GM18870 (cell line): ENCODE measurements at regions not wholly inside any gene's neighbourhood (a gene's known extent, or its start where the extent isn't known, plus 50 kb on each side); places are given as distances from the start of the nearest gene placed in this dataset.

Experiments
- ATAC-seq: cut with Tn5 transposase; IDR thresholded peaks from one replicate; pipeline ENCODE4 v1.9.1; 2021; ENCODE audit warnings: moderate library complexity; ENCODE audit not compliant: unreplicated experiment

DNA sequence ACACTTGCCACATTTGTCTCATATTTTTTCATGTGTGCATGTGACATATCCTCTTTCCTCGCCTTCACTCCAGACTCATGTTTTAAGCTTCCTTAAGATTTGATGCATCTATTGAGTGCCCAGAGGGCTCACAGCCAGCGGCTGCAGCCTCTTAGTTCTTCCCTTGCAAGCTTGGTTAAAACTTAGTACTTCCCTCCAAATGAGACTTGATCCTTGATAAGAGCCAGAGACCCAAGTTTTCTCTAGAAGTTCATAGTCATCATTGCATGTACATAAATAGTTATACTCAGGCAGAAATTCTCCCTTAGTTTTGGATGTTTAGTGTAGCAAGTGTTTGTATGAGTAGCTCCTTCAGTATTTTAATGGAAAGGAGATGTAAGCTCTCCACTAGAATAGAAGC is 337.6 kb upstream of the B3GALT2 start:
- no peak for ATAC-seq

DNA sequence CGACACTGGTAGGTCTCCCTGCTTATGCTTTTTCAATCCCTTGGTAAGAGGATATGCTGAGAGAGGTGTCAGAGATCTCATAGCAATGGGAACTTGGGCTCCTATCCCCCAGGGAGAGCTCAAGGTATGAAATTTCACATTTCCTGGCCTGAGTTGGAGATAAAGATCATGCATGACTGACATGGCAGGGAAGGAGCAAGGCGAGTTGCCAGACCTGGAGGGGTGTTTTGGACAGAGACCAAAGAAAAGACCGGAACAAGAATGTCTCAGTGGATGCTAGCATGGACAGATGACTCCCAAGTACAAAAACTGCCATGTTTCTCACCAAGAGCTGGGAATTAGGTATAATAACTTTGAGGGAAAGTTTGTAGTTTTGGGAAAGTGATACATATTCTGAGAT is 334.1 kb upstream of the B3GALT2 start:
- no peak for ATAC-seq

DNA sequence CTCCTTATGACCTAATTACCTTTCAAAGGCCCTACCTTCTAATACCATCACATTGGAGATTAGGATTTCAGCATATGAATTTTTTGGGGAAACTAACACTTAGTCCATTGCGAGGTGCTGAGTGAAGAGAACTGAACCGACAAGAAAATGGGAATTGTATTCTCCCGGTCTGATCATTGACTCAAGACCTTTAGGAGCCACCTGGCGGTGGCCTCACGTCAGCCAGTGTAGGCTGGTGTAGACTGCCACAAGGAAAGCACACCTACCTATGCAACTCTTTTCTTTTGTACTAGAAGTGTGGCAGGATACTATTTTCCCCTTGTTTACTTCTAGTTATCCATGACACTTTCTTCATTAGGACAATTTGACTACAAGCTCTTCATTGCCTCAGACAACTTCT is 333.5 kb upstream of the B3GALT2 start:
- no peak for ATAC-seq

DNA sequence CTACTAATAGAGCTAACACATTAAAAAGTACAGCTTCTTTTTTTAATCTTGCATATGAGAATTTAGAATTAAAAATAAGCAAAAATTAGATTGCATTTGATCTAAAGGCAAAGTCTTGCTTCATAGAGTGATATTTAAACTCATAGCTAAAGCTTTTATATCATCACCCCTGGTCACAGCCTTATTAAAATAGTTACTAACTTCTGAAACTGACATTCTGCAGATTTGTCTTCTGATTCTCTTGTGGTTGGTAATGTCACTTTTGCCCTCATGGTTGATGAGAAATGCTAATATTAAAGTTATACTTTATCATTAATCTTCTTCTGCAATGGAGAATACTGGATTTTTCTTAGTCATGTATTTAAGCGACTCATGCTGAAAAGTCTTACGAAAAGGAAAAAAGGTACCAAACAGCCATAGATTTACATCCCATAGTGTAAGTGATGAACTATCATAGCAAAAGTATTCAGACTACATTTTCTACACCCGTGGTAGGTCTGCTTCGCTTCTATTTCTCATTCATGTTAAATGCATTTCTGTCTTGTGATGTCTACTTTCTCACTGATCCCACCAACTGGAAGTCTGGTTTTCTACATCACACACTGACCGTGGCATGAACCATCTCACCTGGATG is 330.5 kb upstream of the B3GALT2 start:
- no peak for ATAC-seq

DNA sequence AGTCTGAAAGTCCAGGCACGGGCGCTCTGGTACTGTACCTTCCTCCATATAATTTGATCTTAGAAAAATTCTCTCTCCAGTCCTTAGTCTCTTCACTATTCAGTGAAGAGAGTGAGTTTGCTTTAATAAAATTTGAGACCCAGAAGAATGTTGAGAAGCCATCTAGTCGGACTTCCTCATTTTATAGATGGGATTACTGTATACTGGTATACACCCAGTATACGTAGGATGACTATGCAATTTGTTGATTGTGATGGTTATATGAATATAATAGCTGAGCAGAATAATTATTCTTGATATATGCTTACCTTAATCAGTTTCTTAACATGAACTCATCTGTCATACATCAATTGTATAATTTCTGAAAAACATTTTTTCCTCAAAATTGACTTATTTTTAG is 328.0 kb upstream of the B3GALT2 start:
- no peak for ATAC-seq

DNA sequence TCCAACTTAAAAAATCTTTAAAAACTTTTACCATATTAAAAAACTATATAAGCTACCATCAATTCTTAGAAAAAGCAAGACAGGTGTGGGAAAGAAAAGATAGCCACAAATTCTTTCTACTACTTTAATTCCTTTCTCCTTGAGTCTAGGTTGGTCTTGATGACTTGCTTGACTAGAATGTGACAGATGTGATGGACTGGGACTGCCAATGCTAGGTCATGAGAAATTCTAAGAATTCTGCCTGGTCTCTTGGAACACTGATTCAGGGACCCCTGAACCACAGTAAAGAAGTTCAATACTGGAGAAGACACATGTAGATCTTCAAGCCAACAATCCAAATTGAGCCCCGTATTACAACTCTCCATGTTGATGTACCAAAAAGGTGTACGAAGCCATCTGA is 326.6 kb upstream of the B3GALT2 start:
- no peak for ATAC-seq

DNA sequence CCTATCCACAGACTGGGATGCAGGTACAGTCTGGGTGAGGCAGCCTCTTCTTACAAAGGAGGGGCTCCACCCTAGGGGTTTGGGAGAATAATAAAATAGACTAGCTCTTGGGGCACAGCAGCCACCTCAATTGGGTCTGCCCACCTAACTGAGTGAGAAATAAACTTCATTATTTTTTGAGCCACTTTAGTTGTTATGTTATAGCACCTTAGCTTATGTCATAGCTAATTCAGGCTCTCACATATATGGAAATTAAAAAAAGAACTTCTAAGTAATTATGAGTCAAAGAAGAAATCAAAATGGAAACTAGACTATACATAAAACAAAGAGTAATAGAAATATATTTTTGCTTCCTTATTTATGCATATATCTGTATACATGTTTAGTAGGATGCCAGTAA is 318.5 kb upstream of the B3GALT2 start:
- no peak for ATAC-seq

DNA sequence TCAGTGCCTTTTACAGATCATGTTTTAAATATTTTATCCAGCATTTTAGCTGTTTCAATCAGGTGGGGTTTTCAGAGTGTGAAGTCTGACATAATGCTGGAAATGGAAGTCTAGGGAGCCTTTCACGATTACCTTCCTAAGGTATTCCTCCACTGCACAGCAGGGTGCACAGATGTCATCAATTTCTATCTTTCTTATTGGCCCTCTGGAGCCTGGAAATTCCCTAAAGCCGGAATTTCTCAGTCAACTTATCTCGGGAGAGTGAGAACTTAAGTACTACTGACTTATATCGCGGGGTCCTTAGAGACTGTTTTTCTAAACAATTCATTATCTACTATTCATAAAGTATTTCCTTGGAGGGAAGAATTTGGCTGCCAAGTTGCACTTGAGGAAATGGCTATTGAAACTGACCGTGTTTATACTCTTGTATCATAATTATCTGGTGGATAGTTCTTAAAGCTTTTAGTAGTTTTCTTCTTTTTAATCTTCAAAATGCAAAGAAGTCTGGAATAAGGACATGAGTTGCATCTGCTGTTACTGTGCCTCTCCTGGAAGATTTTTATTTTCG is 311.8 kb upstream of the B3GALT2 start:
- no peak for ATAC-seq

DNA sequence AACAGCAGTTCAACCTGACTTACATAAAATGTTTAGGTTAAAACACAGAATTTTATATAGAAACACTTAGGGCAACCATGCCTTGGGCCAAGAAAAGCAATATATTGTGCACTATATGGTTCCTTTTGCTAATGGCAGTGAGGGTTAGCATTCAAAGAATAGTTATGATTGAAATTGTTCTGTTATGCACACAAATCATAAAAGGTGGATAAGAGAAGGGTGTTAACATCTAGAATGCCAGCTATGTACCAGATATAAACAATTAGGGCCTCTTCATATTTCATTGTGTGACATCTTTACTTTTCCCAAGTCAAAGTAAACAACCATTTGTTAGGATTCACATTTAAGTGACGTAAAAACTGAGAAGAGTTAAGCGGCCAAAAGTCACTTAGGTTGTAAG is 308.0 kb upstream of the B3GALT2 start:
- no peak for ATAC-seq

DNA sequence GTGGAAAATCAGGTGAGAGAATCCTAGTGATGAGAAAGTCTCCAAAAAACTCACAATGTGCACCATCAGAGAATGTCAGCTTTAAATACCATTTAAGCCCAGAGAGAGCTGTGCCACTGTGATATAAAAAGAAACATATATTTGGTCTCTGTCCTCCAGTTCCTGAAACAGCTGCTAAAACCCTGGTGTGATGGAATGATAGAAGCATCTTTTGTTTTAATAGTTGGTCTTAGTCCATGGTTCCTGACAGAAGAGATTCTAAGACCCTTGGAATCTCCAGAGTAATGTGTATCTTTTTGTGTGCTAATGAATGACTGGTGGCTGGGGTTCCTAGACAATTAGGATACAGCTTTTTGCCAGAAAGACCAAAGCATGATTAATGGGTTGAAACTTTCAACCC is 302.8 kb upstream of the B3GALT2 start:
- ATAC-seq = no peak

DNA sequence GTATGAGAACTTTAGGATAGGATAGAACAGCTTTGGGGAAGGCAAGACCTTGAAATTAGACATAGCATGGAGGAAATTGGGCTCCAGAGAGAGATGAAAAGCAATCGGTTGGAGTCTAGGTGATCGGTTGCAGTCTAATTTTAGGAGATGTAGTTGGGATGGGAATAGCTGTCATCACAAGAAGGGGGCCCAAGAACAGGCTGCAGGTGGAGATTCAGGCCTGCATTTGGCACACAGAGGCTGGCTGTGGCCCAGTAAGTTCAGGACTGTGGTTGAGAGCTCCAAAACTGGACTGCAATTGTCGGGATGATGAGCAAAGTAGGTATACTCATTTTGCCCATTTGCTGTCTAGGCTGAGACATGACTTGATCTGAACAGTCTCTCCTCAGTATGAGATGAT is 301.3 kb upstream of the B3GALT2 start:
- ATAC-seq = no peak

DNA sequence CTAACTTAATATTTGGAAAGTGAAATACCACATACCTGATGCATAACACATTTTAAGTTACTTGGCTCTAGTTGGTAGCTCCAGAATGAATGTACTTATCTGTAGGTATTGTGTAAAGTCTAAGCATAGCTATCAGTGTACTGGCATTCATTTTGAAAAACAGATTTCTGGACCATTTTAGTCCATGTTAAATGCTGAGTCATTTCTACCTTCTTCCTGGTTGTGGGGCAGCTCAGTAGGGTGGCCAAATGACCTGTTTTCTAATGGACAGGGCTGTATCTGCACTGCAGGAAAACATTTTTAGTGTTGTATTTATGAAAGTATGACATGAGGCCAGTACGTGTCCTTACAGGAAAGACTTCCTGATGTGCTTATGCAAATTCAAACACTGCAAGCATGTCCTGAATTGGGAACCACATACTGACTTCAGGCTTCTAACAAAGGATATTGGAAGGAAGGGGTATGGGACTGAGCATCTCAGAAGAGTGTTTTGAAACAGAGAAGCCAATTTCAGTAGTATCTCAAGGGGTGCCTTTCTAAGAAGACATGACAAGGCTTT is 300.3 kb upstream of the B3GALT2 start:
- no peak for ATAC-seq

DNA sequence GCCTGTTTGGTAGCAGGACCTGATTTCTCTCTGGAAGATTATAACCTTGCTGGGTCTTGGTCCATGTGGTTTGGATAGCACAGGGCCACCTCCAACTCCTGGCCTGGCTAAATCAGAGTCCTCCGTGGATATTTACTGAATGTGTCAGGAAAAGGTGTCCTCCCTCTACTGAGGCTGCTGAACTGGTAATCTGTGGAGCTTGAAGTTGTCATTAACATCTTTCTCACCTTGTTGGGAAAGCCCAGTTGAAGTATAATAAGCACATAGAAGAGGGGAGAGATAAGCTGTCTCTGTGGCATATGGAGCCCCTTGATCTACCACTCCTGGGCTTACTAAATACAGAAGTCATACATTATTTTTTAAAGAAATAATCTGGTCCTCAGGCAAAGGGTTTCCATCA is 294.3 kb upstream of the B3GALT2 start:
- ATAC-seq = no peak

DNA sequence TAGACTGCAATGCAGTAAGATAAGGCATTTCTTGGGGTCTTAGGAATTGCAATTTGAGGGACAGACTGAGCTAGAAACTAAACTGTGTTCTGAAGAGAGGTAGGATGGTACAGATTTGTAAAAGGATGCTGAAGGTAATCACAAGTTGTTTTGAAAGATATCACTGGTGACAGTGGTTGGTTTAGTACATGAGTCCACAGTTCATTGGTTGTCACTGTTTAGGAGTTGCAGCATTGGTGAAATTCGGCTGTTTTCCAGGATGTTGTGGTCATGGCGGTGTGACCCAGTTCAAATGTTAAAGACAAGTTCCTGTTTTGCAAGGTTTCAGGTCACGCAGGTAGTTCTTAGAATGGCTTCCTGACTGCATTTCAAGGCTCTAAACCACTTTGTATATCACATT is 292.8 kb upstream of the B3GALT2 start:
- ATAC-seq = peak; percentile 99

DNA sequence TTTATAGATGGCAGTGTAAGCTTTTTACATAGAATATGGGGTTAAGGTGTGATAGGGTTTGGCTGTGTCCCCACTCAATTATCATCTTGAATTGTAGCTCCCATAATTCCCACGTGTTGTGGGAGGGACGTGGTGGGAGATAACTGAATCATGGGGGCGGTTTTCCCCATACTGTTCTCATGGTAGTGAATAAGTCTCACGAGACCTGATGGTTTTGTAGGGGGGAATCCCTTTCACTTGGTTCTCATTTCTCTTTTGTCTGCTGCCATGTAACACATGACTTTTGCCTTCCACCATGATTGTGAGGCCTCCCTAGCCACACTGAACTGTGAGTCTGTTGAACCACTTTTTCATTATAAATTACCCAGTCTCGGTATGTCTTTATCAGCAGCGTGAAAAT is 290.3 kb upstream of the B3GALT2 start:
- no peak for ATAC-seq

DNA sequence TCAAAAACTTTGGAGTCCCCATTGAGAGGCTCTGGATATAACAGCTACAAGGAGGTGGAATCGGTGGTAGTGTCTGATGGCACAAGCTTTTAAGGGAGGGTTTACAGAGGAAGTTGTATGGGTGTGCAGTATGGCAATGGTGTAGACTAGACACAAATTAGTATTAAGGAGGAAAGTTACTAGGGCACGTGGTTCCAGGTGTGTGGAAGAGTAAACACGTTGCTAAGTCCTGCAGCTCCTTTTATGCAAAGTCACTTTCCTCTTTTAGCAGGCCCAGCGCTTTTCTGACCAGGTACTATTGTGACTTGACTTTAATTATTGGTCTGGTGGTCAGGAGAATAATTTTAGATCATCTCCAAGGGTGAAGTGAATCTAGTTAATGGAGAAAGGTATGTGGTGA is 287.5 kb upstream of the B3GALT2 start:
- no peak for ATAC-seq

DNA sequence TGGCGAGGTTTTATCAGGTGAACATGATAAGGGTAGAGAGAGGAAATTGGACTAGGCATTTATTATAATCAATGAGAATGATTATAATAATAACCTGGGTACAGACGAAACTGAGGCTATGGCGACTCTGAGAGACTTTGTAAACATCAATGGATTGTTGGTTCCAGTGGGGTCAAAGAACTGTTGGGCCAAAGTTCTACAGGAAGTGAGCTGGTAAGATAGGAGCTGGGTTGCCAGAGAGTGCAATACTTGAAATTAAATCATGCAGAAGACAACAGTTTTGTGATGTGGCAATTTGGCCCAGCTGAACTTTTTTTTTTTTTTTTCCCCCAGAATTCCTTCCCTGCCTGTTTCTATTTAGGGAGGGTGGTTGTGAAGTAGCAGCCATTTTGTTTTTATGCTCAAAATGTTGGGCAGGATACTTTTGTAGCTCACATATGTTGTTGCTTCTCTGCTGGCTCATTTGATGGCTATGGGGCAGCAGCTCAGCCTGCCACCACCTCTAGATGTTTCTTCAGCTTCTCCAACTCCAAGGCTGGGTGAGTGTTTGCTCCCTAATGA is 286.5 kb upstream of the B3GALT2 start:
- ATAC-seq = no peak

DNA sequence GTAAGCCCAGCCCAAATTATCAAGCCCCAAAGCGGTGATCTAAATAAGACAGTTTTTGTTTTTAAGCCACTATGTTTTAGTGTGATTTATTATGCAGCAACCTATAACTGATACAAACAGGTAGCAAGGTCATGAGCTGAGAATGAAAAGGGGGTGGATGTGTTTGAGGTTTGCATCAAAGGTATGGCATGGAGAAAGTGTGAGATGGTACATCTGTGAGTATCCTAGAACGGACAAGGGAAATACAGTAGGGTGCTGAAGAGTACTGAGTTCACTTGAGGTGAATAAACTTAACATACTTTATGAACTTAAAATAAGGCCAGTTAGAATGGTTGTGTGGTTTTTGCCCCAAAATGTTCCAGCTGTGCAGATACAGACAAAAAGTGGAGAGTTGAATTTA is 286.0 kb upstream of the B3GALT2 start:
- no peak for ATAC-seq

DNA sequence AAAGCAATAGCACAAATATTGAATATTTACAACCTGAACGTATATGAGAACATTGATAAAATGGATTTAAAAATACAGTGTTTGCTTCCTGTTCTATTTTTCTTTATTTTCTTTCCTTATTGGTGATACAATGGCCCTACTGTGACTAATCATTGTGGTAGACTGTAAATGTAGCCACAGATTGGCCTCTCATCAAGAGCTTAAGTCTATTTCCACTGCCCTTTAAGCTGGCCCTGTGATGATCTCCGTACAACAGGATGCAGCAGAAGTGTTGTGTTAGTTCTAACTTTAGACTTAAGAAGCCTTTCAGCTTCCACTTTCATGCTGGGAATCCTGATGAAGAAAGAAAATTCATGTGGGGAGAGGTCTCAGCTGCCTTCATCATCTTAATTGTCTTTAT is 285.6 kb upstream of the B3GALT2 start:
- no peak for ATAC-seq

DNA sequence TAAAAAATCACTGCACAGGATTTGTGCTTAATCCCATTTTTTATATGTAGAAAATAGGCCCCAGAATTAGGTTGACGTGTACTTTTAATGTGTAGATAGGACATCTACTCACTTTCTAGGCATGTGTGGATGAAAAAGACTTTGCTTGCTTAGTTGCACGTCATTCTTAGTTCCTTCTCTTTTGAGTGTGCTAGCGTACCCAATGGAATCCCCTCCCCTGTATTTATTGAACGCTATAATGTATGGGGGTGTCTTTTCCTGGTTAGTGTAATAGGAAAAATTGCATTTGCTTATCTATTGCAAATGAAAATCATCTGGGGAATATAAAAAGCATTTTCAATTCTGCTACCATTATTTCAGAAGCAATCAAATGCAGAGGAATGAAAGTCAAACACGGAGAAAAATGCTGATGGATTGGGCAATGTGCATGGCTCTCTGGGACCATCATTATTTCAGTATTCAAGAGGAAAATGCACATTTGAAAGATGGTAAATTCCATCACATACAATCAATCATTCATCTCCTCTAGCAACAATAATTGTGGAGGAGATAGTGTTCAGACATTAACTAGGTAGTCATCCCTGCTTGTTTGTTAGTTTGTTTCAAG is 277.0 kb upstream of the B3GALT2 start:
- no peak for ATAC-seq

DNA sequence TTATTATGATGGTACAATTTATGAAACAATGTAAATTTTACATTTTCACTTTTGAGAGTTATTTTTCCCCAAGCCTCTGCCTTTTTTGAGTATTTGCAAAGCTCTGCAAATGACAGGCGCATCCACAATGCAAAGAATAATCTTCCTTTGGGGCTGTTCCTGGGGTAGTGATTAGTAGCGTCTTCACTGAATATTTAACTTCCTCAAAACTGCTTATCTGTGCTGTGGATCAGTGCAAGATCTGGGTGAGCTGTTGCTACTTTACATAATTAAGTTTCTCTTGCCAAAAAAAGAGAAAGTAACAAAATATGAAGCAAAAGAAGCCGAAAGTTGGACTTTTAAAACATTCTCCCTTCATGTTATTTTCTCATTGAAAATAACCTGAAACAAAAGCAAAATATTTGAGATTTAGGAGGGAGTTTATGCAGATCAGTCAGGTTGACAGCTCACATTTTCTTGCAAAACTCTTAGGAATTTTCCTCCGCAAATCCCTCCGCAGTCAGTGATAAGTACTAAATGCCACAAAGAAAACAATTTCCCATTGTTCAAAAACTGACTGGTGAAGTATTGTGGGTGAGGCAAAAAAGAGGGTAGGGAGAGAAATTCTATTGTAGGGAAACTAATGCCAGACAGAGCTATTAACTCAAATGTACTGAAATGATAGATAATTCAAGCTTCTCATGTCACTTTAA is 276.4 kb upstream of the B3GALT2 start:
- ATAC-seq = no peak

DNA sequence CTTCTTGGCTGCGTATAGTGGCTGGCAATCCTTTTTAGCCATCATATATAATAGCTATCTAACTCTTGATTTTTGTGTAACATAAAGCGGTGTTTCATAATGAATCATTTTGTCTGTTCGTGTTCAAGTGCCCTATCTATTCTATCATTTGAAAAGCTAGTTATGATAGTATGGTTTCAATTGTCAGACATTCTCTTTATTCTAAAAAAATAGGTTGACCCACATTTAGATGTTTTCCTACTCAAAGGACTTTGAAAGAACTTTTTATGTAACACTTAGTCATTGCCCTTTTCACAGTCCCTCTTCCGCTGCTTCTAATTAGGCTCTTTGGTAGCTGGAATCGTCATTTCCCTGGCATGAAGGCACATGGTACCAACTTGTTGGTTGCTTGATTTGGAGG is 272.2 kb upstream of the B3GALT2 start:
- ATAC-seq = no peak
